ENCODE measurements at regions not wholly inside any gene's neighbourhood (a gene's known extent, or its start where the extent isn't known, plus 50 kb on each side); places are given as distances from the start of the nearest gene placed in this dataset.

- peak; percentile 17 to 23 for ATAC-seq
- H3K36me3 Mint-ChIP-seq = no peaks in the 10 kb centered on the region
- no peaks in the 10 kb centered on the region for H3K4me1 Mint-ChIP-seq (ENCODE audit: low read depth in 2 of 2)
- H3K4me3 Mint-ChIP-seq = no peak overlapping the region
- DNase-seq (ENCODE audit: low spot score) = peak; percentile 42
- no peak overlapping the region for H3K27ac Mint-ChIP-seq
- H3K9me3 Mint-ChIP-seq = no peaks in the 10 kb centered on the region
- peaks cover 5 to 7% of the 10 kb centered on the region in 2 donors for H3K27me3 Mint-ChIP-seq
Observed at GRCh38 chr7:1359681-1360485, 99.4 kb downstream of the MICALL2 start.

GRCh38 chr7:1360521-1360971, 98.7 kb downstream of the MICALL2 start:
- no peaks in the 10 kb centered on the region for H3K9me3 Mint-ChIP-seq
- no peaks in the 10 kb centered on the region for H3K36me3 Mint-ChIP-seq
- ATAC-seq = peak in 1 of 2 donors; percentile 18
- DNase-seq (ENCODE audit: low spot score) = peak; percentile 52
- no peak overlapping the region for H3K27ac Mint-ChIP-seq
- no peaks in the 10 kb centered on the region for H3K4me1 Mint-ChIP-seq (ENCODE audit: low read depth in 2 of 2)
- no peak overlapping the region for H3K4me3 Mint-ChIP-seq
- H3K27me3 Mint-ChIP-seq = peaks cover 5 to 7% of the 10 kb centered on the region in 2 donors

- Mint-ChIP-seq H3K36me3 (no peaks in the 10 kb centered on the region), H3K9me3 (no peaks in the 10 kb centered on the region), H3K27me3 (peaks cover 3 to 4% of the 10 kb centered on the region in 2 donors), H3K27ac (no peak overlapping the region), H3K4me3 (no peak overlapping the region), H3K4me1 (ENCODE audit: low read depth in 2 of 2) (no peaks in the 10 kb centered on the region)
- ATAC-seq (no peak), DNase-seq (ENCODE audit: low spot score) (peak; percentile 37)
Observed at GRCh38 chr7:1361016-1361755, 98.1 kb downstream of the MICALL2 start.

GRCh38 chr7:1361756-1362125, 97.5 kb downstream of the MICALL2 start:
- no peaks in the 10 kb centered on the region for H3K9me3 Mint-ChIP-seq
- no peaks in the 10 kb centered on the region for H3K36me3 Mint-ChIP-seq
- DNase-seq (ENCODE audit: low spot score) (no peak), ATAC-seq (no peak)
- H3K27ac Mint-ChIP-seq = no peak overlapping the region
- H3K27me3 Mint-ChIP-seq = peaks cover 0 to 3% of the 10 kb centered on the region in 2 donors
- H3K4me3 Mint-ChIP-seq = no peak overlapping the region
- H3K4me1 Mint-ChIP-seq (ENCODE audit: low read depth in 2 of 2) = no peaks in the 10 kb centered on the region

GRCh38 chr7:1362301-1362700, 97.0 kb downstream of the MICALL2 start:
- H3K27me3 Mint-ChIP-seq = peaks cover 0 to 4% of the 10 kb centered on the region in 2 donors
- H3K27ac Mint-ChIP-seq = no peak overlapping the region
- ATAC-seq = no peak
- no peak for DNase-seq (ENCODE audit: low spot score)
- H3K36me3 Mint-ChIP-seq = no peaks in the 10 kb centered on the region
- H3K4me3 Mint-ChIP-seq = no peak overlapping the region
- no peaks in the 10 kb centered on the region for H3K4me1 Mint-ChIP-seq (ENCODE audit: low read depth in 2 of 2)
- no peaks in the 10 kb centered on the region for H3K9me3 Mint-ChIP-seq

- DNase-seq (ENCODE audit: low spot score) = no peak
- H3K9me3 Mint-ChIP-seq = no peaks in the 10 kb centered on the region
- H3K4me1 Mint-ChIP-seq (ENCODE audit: low read depth in 2 of 2) = no peaks in the 10 kb centered on the region
- no peak overlapping the region for H3K27ac Mint-ChIP-seq
- no peak for ATAC-seq
- no peak overlapping the region for H3K4me3 Mint-ChIP-seq
- H3K36me3 Mint-ChIP-seq = no peaks in the 10 kb centered on the region
- peaks cover 0 to 12% of the 10 kb centered on the region in 2 donors for H3K27me3 Mint-ChIP-seq
Observed at GRCh38 chr7:1364068-1364905, 95.0 kb downstream of the MICALL2 start.

- DNase-seq (ENCODE audit: low spot score) = no peak
- ATAC-seq = no peak
- Mint-ChIP-seq H3K36me3 (no peaks in the 10 kb centered on the region), H3K27ac (no peak overlapping the region), H3K9me3 (no peaks in the 10 kb centered on the region), H3K4me1 (ENCODE audit: low read depth in 2 of 2) (no peaks in the 10 kb centered on the region), H3K4me3 (no peak overlapping the region), H3K27me3 (peaks cover 2 to 12% of the 10 kb centered on the region in 2 donors)
Observed at GRCh38 chr7:1364906-1365570, 94.2 kb downstream of the MICALL2 start.

GRCh38 chr7:1365846-1366245, 93.4 kb downstream of the MICALL2 start:
- Mint-ChIP-seq H3K4me1 (ENCODE audit: low read depth in 2 of 2) (no peaks in the 10 kb centered on the region), H3K4me3 (no peak overlapping the region), H3K27ac (no peak overlapping the region), H3K27me3 (peaks cover 5 to 12% of the 10 kb centered on the region in 2 donors), H3K9me3 (no peaks in the 10 kb centered on the region), H3K36me3 (no peaks in the 10 kb centered on the region)
- ATAC-seq = no peak
- DNase-seq (ENCODE audit: low spot score) = no peak

GRCh38 chr7:1366801-1367405, 92.4 kb downstream of the MICALL2 start:
- Mint-ChIP-seq H3K4me1 (ENCODE audit: low read depth in 2 of 2) (no peaks in the 10 kb centered on the region), H3K4me3 (no peak overlapping the region)
- ATAC-seq = no peak

GRCh38 chr7:1367501-1368183, 91.6 kb downstream of the MICALL2 start:
- no peak overlapping the region for H3K4me3 Mint-ChIP-seq
- no peak for ATAC-seq
- H3K36me3 Mint-ChIP-seq = no peaks in the 10 kb centered on the region
- H3K27me3 Mint-ChIP-seq = peaks cover 5 to 12% of the 10 kb centered on the region in 2 donors
- no peak overlapping the region for H3K27ac Mint-ChIP-seq
- H3K9me3 Mint-ChIP-seq = no peaks in the 10 kb centered on the region
- H3K4me1 Mint-ChIP-seq (ENCODE audit: low read depth in 2 of 2) = no peaks in the 10 kb centered on the region
- DNase-seq (ENCODE audit: low spot score) = no peak

More at GRCh38 chr7:1366801-1367405, 92.4 kb downstream of the MICALL2 start:
- Mint-ChIP-seq H3K27me3 (peaks cover 5 to 12% of the 10 kb centered on the region in 2 donors), H3K9me3 (no peaks in the 10 kb centered on the region), H3K27ac (no peak overlapping the region), H3K36me3 (no peaks in the 10 kb centered on the region)
- no peak for DNase-seq (ENCODE audit: low spot score)

- ATAC-seq (no peak), DNase-seq (ENCODE audit: low spot score) (no peak)
- H3K36me3 Mint-ChIP-seq = no peaks in the 10 kb centered on the region
- H3K4me1 Mint-ChIP-seq (ENCODE audit: low read depth in 2 of 2) = no peaks in the 10 kb centered on the region
- H3K4me3 Mint-ChIP-seq = no peak overlapping the region
- no peaks in the 10 kb centered on the region for H3K9me3 Mint-ChIP-seq
- H3K27ac Mint-ChIP-seq = no peak overlapping the region
- H3K27me3 Mint-ChIP-seq = peaks cover 5 to 12% of the 10 kb centered on the region in 2 donors
Observed at GRCh38 chr7:1368184-1368681, 91.0 kb downstream of the MICALL2 start.
